Stimulated activated CD8-positive, alpha-beta memory T cell treated with anti-CD3 and anti-CD28 coated beads, Interleukin-2, amount 100 ng/mL, for 1 hour (primary cell): ENCODE measurements at regions not wholly inside any gene's neighbourhood (a gene's known extent, or its start where the extent isn't known, plus 50 kb on each side); places are given as distances from the start of the nearest gene placed in this dataset.

Experiments
- DNase-seq, 2 donors: peaks; one replicate each; pipeline ENCODE4 v3.0.0-alpha.2; 2020; ENCODE audit warnings: low read depth in 2 of 2

DNA sequence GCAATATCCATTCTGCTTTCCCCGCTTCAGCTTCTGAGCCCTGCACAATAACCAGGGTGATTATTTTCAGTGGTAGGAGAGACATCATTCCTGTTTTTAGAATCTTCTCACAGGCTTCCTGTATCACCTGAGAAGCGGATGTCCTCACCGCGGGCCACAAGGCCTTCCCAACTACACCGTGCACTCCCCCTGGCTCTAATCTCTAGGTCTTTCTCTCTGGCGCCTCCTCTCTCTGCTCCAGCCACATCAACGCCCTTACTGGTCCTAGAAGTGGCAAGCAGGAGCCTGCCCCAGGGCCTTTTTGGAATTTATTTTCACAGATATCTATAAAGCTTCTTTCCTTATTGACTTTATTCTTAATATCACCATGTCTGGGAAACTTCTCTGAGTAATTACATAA is 675.2 kb upstream of the FRG1 start:
- no peak for DNase-seq

DNA sequence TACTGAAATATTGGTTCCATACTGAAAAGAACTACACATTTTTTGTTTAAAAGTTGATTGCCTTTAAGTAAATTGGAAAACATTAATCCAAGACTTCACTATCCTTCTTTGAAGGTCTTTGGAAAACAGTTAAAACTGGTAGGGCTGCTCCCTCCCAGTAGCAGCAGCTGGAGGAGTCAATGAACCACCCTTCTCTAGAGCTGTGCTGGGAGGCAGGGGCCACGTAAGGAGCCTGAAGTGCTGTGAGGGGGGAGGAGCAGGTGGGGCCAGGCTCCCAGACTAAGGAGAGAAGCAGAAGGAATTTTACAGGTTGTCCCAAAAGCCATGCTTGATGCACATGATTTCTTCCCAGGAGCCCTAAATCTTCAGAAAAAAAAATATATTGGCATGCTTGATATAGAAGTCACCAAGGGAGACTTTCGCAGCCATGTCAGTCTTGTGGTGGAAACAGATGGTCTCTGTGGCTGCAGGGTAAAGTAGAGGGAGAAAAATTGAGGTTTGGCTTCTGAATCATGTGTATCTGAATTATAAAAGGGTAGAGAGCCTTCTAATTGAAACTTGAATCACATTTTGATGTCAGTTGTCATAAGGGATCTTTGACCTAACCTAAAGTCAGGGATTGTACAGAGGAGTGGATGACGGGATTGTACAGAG is 673.2 kb upstream of the FRG1 start:
- no peak for DNase-seq

DNA sequence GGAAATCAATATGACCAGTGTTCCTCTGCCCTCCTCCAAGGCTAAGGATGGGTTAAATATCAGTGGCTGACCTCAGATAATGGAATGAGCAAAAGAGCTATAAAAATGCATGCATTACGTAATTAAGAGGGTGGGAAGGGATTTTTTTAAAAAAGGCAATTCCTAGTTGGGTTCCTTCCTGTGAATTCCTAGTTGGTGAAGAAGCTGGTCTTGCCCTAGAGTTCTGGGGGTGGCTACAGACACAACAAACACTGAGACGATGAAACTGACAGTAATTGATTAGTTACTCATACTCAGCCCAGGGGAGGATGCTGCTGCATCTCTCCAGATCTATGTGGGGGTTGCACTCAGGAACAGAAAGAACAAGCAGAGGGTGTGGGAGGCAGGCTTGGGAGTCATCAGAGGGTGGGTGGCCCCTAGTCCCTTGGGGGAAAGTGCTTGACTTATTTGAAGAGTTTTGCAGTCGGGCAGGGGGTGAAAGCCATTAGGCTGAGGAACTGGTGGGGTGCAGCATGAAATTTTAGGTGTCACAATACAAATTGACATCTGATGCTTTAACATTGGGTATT is 662.0 kb upstream of the FRG1 start:
- no peak for DNase-seq

DNA sequence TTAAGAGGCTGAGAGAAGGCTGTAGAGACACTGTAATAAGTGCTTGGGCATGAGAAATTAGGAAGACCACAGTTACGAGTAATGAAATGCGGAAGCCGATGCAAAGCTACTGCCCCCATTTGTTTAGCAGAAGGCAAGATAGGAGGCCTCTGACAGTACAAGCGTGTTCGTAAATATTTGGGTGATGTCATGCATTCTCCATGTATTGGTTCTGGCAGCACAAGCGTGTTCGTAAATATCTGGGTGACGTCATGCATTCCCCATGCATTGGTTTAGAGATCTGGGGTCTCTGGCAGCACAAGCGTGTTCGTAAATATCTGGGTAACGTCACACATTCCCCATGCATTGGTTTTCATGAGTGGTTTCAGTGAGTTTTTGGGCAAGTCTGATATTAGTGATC is 661.5 kb upstream of the FRG1 start:
- no peak for DNase-seq

DNA sequence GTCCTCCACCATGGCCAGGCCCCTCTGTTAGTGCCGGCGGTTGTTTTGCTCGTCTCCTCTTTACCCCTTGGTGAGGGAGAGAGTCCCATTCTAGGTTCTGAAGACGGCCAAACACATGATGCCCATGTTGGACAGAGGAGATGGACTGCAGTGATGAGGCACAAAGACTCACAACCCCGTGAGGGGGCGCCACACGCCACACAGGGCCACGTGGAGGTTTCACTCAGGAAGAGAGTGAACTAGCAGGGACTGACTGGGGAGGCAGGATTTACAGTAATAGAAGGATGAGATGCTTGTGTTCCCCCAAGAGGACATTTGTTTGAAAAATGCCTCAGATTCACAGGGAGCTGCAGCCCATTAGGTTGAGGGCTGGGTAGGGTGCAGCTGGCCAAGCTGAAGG is 655.3 kb upstream of the FRG1 start:
- DNase-seq = no peak

DNA sequence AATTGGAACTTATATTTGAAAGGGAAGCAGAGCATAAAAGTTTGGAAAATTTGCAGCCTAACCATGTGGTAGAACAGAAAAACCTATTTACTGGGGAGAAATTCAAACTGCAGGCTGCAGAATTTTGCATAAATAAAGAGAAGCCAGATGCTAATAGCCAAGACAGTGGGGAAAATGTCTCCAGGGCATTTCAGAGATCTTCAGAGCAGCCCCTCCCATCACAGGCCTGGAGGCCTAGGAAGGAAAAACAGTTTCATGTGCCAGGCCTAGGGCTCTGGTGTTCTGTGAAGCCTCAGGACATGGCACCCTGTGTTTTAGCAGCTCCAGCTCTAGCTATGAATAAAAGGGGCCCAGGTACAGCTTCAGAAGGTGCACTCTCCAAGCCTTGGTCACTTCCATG is 648.7 kb upstream of the FRG1 start:
- DNase-seq = no peak

DNA sequence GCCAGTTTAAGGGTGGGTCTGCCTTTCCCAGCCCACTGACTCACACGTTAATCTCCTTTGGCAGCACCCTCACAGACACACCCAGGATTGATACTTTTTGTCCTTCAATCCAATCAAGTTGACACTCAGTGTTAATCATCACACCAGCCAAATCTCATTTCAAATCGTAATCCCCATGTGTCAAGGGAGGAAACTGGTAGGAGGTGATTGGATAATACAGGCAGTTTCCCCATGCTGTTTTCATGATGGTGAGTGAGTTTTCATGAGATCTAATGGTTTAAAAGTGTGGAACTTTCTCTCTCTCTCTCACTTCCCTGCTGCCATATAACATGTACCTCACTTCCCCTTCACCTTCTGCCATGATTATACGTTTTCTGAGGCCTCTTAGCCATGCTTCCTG is 647.2 kb upstream of the FRG1 start:
- DNase-seq = no peak

DNA sequence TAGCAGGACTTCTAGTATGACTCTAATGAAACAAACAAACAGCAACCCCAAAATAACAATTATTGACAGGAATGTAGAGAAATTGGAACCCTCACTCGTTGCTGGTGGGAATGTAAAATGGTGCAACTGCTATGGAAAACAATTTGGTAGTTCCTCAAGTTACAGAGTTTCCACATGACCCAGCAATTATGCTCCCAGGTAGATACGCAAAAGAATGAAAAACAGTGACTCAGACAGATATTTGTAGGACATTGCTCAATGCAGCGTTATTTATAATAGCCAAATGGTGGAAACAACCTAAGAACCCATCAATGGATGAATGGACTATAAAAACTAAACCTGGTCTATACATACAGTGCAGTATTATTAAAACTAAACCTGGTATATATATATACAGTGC is 646.1 kb upstream of the FRG1 start:
- DNase-seq = no peak

DNA sequence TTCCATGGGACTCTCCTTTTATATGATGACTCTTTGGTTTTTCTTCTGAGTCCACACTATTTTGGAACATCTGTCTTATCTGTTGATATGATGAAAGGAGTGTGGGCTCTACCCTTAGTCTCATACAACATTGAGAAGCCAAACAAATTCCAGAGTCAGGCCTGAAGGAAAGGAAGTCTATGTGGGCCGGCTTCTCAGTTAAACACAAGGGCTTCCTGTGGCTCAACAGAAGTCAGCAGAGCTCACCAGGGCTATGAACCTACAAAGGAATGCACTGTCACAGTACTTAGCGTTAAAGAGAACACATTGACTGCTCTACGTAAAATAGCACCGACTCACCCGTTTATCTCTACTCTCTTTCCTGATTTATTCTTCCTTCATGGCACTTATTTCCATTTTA is 641.0 kb upstream of the FRG1 start:
- DNase-seq = no peak

DNA sequence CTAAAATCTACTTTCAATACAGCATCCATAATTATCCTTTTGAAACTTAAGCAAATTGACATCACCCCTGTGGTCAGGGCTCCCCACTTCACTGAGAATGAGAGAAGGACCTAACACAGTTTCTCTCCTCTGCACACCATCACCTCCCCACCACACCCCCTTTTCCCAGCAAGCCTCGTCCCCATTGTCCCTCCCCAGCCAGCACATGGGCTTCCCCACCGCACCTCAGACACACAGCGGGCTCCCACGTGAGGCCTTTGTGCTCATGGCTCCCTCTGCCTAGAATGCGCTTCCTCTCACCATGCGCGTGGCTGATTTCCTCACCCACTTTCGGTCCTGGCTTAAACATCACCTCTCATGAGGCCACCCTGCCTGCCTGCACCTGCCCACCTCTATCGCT is 639.0 kb upstream of the FRG1 start:
- no peak for DNase-seq

DNA sequence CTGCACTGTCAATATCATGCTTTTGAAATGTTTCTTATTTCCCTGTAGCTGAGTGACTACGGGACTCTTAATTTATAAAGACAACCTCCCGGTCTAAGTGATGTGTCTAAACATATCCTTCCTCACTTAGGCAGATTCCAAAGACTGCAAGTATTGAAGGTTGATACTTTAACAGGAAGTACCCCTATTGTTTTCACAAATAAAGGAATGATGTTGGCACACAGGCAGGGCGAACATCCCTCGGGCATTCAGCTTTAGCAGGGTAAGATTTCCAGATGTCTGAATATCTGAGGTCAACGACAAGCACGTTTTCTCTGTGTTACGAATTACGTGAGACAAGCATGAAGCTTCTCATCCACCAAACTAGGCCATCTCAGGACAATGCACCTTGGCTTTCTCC is 638.0 kb upstream of the FRG1 start:
- no peak for DNase-seq

DNA sequence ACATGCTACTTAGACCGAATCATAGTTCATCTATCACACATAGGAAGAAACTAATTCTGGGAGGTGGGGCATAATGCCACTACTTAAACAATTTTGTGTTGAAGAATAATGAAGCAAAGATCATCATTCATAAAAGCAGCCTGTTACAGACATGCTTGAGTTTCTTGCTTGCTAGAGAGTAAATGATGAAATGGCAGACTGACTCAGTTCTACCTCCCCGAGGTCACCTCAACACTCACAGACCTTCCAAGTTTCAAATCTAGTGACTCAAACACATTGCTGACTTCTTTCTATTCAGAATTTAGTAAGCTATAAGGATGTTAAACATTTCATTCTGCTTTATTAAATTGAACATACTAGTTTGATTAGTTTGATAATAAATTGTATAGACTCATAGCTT is 636.5 kb upstream of the FRG1 start:
- no peak for DNase-seq

DNA sequence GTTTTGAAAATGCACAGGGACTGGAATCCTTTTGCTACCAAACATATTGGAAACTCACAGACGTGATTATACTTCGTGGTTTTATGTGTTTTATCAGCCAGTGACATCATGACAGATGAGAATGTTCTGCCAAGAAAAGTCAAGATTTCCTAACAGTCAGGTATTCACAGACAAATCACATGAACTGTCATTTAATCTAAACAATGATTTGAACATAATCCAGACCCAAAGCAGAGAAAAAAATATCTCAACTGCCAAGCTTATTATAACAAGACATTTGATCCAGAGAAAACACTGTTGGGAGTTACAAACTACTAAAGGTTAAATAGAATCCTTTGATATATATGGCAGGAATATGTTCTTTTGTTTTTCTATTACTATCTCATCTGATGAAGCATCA is 635.9 kb upstream of the FRG1 start:
- DNase-seq = no peak

DNA sequence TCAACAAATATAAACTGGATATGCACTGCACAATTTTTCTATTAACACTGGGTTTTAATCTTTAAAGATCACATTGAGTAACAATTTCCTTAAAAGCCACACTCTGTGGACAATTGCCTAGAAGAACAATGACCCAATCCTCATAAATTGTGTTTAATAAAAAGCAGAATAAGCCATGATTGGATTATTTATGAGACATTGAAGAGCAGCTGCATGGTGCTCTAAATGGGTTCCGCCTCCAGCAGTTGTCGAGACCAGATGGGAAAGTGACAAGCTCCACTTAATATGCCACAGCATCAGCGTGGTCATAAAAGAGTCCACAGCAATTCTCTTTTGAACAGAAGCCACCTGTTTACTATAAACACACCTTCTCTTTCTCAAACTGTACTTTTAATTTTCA is 635.2 kb upstream of the FRG1 start:
- no peak for DNase-seq

DNA sequence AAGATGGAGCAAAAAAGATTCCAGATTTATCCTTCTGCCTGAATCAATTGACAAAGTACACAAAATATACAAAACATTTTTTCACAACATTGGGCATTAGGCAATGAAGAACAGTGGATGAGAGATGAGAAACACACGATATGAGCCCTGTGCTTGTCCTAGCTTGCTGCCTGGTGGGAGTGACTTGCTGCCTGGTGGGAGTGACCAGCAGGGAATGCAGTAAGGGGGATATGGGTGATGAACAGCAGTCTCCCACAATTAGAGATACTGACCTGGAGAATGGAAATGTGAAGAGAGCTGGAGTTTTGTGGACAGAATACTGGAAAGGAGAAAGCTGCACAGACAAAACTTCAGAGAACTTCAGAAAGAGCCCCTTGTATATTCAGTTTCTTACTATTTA is 629.4 kb upstream of the FRG1 start:
- no peak for DNase-seq

DNA sequence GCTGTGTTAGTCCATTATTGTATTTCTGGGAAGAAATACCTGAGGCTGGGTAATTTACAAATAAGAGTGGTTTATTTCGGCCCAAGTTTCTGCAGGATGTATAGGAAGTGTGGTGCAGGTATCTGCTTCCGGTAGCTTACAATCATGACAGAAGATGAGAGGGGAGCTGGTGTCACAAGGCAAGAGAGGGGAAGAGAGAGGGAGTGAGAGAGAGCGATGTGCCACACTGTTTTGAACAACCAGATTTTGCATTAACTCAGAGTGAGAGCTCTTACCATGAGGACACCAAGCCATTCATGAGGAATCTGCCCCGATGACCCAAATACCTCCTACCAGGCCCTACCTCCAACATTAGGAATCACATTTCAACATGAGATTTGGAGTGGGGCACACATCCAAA is 627.6 kb upstream of the FRG1 start:
- no peak for DNase-seq

DNA sequence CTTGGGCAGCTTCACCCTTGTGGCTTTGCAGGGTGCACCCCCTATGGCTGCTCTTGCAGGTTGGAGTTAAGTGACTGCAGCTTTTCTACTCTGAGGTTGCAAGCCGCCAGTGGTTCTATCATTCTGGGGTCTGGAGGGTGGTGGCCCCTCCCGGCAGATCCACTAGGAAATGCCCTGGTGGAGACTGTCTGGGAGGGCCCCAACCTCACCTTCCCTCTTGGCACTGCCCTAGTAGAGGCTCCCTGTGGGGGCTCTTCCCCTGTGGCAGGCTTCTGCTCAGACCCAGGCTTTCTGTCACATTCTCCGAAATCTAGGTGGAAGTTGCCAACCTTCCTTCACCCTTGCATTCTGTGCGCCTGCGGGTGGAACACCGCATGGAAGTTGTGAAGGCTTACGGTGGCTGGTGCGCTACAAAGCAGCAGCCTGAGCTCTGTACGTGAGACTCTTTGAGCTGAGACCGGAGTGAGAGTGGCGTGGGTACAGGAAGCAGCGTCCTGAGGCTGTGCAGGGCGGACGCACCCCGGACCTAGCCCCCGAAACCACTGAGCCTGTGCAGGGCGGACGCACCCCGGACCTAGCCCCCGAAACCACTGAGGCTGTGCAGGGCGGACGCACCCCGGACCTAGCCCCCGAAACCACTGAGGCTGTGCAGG is 626.7 kb upstream of the FRG1 start:
- DNase-seq = no peak

DNA sequence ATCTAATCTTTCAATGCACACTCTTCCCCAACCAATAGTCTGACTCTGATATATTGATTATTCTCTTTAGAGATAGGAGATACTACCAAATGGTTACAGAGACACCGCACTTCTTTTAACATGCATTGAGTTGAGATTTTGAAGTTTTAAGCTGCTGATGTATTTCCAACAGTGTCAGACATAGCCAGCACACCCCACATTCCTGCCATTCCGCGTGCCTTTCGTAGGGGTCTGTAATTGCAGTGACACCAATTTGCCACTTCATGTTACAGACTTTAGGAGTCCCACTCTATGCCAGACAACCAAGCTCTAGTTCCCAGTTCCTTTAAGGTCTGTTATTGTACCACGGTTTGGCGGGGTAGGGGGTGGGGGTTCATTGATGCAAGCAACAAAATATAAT is 618.2 kb upstream of the FRG1 start:
- no peak for DNase-seq

DNA sequence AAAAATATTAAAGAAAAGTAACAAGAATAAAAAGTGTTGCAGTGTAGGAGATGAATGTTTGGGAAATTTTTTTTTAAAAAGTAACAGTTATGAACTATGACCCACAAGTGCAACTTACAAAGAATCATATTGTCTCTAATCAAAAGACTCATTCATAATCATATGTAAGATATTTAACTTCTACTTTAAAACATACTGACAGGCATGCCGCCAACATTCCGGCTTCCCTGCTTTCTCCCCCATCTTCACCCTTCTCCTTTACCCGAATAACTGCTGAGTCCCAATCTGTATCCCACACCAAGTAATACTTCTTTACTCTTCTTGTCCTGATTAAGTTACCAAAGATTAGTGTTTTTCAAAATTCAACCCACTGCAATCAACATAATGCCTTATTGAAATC is 598.8 kb upstream of the FRG1 start:
- DNase-seq = no peak

DNA sequence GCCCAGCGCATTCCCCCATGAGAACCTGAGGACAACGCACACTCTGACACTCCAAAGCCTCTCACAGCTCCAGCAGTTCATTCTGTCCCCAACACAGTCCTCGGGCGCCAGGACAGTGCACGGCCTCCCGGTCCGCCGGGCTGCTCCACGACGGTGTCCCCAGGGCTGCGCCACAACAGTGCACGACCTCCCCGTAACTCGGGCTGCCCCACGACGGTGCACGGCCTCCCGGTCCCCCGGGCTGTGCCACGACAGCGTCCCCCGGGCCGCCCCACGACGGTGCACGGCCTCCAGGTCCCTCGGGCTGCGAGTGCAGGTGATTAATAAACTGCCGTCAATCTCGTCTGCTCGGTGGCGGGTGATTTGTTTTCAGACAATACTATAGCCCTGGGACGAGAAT is 585.1 kb upstream of the FRG1 start:
- no peak for DNase-seq

DNA sequence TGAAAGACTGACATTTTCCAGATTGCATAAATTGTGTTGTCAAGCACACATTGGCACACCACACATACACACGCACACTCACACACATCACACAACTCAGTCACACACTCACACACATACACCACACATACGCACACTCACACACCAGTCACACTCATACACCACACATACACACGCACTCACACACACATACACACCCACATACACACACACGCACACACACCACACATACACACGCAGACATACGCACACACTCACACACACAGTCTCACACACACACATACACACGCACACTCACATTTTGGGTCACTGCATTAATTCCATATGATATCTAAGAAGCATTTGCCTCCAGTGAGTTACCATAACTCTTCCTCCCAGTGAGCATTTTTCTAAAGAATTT is 578.3 kb upstream of the FRG1 start:
- no peak for DNase-seq

DNA sequence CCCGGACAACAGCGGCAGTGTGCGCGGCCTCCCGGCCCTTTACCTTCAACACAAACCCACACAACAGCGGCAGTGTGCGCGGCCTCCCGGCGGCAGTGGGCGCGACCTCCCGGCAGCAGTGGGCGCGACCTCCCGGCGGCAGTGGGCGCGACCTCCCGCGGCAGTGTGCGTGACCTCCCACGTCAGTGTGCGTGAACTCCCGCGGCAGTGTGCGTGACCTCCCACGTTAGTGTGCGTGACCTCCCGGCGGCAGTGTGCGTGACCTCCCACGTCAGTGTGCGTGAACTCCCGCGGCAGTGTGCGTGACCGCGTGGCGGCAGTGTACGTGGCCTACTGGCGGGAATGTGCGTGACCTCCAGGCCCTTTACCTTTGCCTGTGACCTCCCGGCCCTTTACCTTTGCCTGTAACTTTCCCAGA is 576.6 kb upstream of the FRG1 start:
- no peak for DNase-seq

DNA sequence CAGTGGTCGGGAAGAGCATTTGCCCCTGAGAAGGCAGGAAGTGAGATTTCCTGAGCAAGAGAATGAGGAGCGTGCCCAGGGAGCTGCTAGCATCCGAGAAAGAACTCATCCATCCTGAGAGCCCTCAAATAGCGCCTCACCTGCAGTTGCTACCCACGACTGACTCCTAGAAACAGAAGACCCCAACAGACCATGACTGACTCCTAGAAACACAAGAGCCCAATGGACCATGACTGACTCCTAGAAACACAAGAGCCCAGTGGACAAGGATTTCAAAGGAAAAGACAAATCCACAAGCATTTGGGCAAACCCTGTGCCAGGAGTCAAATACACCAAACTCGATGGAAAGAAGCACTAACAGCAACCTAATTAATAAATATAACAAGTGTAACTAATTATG is 575.2 kb upstream of the FRG1 start:
- DNase-seq = no peak

DNA sequence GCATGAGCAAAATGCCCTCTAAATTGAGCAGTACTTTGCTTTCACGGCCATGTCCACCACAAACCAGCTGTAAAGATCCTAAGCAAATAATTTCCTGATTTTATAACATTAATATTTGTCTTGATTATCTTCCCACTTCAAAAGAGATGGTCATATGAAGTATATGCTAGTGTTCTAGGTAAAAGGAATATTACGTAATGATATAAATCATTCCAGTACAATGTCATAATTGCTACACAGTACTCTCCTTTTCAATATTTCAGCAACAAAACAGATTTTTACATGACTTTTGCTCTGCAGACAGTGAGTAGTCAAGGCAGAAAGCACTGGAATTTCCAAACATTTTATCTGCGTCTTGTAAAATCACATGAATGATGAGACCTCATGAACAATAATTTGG is 572.8 kb upstream of the FRG1 start:
- no peak for DNase-seq
